Fibroblast of villous mesenchyme (primary cell): ENCODE measurements at regions not wholly inside any gene's neighbourhood (a gene's known extent, or its start where the extent isn't known, plus 50 kb on each side); places are given as distances from the start of the nearest gene placed in this dataset.

Experiments used
- DNase-seq: peaks from one replicate; pipeline ENCODE4 v3.0.0-alpha.2; 2010; ENCODE audit warnings: low read depth
- H3K4me3 ChIP-seq: 2 replicates; pipeline ENCODE4 v1.5.1; 2011; ENCODE audit warnings: low read depth, mild to moderate bottlenecking, low read length
- CTCF ChIP-seq: IDR thresholded peaks from 2 replicates; pipeline ENCODE4 v1.5.1; 2012; ENCODE audit warnings: low read depth, mild to moderate bottlenecking, low read length; ENCODE audit not compliant: insufficient read depth

GRCh38 chr16:79363484-79363883 lies 237.1 kb downstream of the MAF start:
- TF ChIP-seq CTCF = no peak
- no peak overlapping the region for H3K4me3 ChIP-seq
- DNase-seq = no peak

GRCh38 chr16:79363035-79363434 lies 237.5 kb downstream of the MAF start:
- TF ChIP-seq CTCF = no peak
- no peak overlapping the region for H3K4me3 ChIP-seq
- DNase-seq = no peak

- no peak overlapping the region for H3K4me3 ChIP-seq
- DNase-seq = no peak
- TF ChIP-seq CTCF = no peak
Observed at GRCh38 chr16:79362300-79362970, 238.1 kb downstream of the MAF start.

- DNase-seq = no peak
- TF ChIP-seq CTCF = no peak
- no peak overlapping the region for H3K4me3 ChIP-seq
Observed at GRCh38 chr16:79361132-79361751, 239.3 kb downstream of the MAF start.

- TF ChIP-seq CTCF = no peak
- no peak for DNase-seq
Observed at GRCh38 chr16:79360267-79360666, 240.3 kb downstream of the MAF start.

GRCh38 chr16:79359082-79359481 lies 241.5 kb downstream of the MAF start:
- no peak overlapping the region for H3K4me3 ChIP-seq
- no peak for TF ChIP-seq CTCF

More at GRCh38 chr16:79360267-79360666, 240.3 kb downstream of the MAF start:
- H3K4me3 ChIP-seq = no peak overlapping the region

More at GRCh38 chr16:79359082-79359481, 241.5 kb downstream of the MAF start:
- no peak for DNase-seq
